H9 (cell line): ENCODE measurements at regions not wholly inside any gene's neighbourhood (a gene's known extent, or its start where the extent isn't known, plus 50 kb on each side); places are given as distances from the start of the nearest gene placed in this dataset.

Experiments
- DNase-seq: peaks from one replicate; pipeline ENCODE4 v3.0.0-alpha.2; 2017
- H2AFZ ChIP-seq: one replicate; pipeline ENCODE4 v1.6.1; 2013; ENCODE audit warnings: mild to moderate bottlenecking, low read length, control low read depth, moderate library complexity
- H2AK5ac ChIP-seq: 2 replicates; pipeline ENCODE4 v1.6.1; 2013; ENCODE audit warnings: low read length, control low read depth, mixed read lengths; ENCODE audit not compliant: insufficient read length
- H2BK120ac ChIP-seq: one replicate; pipeline ENCODE4 v1.6.1; 2013; ENCODE audit warnings: low read depth, mild to moderate bottlenecking, low read length, control low read depth, inconsistent platforms; ENCODE audit not compliant: poor library complexity, severe bottlenecking
- H2BK12ac ChIP-seq: 2 replicates; pipeline ENCODE4 v1.6.1; 2013; ENCODE audit warnings: low read length, control low read depth, mixed read lengths, low read depth; ENCODE audit not compliant: insufficient read length
- H2BK15ac ChIP-seq: 2 replicates; pipeline ENCODE4 v1.6.1; 2013; ENCODE audit warnings: low read depth, low read length, control low read depth
- H2BK20ac ChIP-seq: one replicate; pipeline ENCODE4 v1.6.1; 2013; ENCODE audit warnings: low read depth, mild to moderate bottlenecking, low read length, control low read depth, inconsistent platforms; ENCODE audit not compliant: poor library complexity, severe bottlenecking
- H2BK5ac ChIP-seq: 2 replicates; pipeline ENCODE4 v1.6.1; 2013; ENCODE audit warnings: low read length, control low read depth, mixed read lengths; ENCODE audit not compliant: insufficient read length
- H3K14ac ChIP-seq: 2 replicates; pipeline ENCODE4 v1.6.1; 2013; ENCODE audit warnings: low read length, control low read depth; ENCODE audit not compliant: insufficient read depth
- H3K18ac ChIP-seq: 2 replicates; pipeline ENCODE4 v1.6.1; 2013; ENCODE audit warnings: low read depth, mild to moderate bottlenecking, mixed read lengths, low read length, control low read depth; ENCODE audit not compliant: insufficient read length
- H3K23ac ChIP-seq: 2 replicates; pipeline ENCODE4 v1.6.1; 2013; ENCODE audit warnings: low read length, control low read depth, mixed read lengths, low read depth; ENCODE audit not compliant: insufficient read length
- H3K23me2 ChIP-seq: 2 replicates; pipeline ENCODE4 v1.6.1; 2013; ENCODE audit warnings: low read depth, mild to moderate bottlenecking, mixed read lengths, low read length, control low read depth; ENCODE audit not compliant: insufficient read length, poor library complexity, severe bottlenecking
- H3K27ac ChIP-seq: 2 replicates; pipeline ENCODE4 v1.5.1; 2013; ENCODE audit warnings: low read length, control low read depth, mixed read lengths, low read depth; ENCODE audit not compliant: insufficient read length
- H3K27me3 ChIP-seq: 2 replicates; pipeline ENCODE4 v1.6.1; 2013; ENCODE audit warnings: low read length, control low read depth, inconsistent platforms; ENCODE audit not compliant: insufficient read depth
- H3K4ac ChIP-seq: 2 replicates; pipeline ENCODE4 v1.6.1; 2013; ENCODE audit warnings: low read depth, mild to moderate bottlenecking, control low read depth, inconsistent platforms, low read length, moderate library complexity
- H3K4me1 ChIP-seq: 2 replicates; pipeline ENCODE4 v1.6.1; 2013; ENCODE audit warnings: low read length, control low read depth, inconsistent platforms; ENCODE audit not compliant: insufficient read depth
- H3K4me2 ChIP-seq: 2 replicates; pipeline ENCODE4 v1.6.1; 2013; ENCODE audit warnings: low read length, control low read depth, mixed read lengths; ENCODE audit not compliant: insufficient read length, insufficient read depth
- H3K56ac ChIP-seq: 2 replicates; pipeline ENCODE4 v1.6.1; 2013; ENCODE audit warnings: low read depth, mild to moderate bottlenecking, mixed read lengths, low read length, control low read depth; ENCODE audit not compliant: insufficient read length
- H3K79me1 ChIP-seq: 2 replicates; pipeline ENCODE4 v1.6.1; 2013; ENCODE audit warnings: low read depth, mild to moderate bottlenecking, moderate library complexity, low read length, control low read depth, inconsistent platforms; ENCODE audit not compliant: insufficient read depth, poor library complexity, severe bottlenecking
- H3K79me2 ChIP-seq: 2 replicates; pipeline ENCODE4 v1.6.1; 2013; ENCODE audit warnings: low read length, control low read depth, inconsistent platforms; ENCODE audit not compliant: insufficient read depth
- H3K9ac ChIP-seq: 2 replicates; pipeline ENCODE4 v1.6.1; 2013; ENCODE audit warnings: low read length, control low read depth, mixed read lengths; ENCODE audit not compliant: insufficient read length; ENCODE audit errors: extremely low read depth
- H3K9me3 ChIP-seq: one replicate; pipeline ENCODE4 v1.6.1; 2013; ENCODE audit warnings: low read depth, low read length, inconsistent platforms; ENCODE audit not compliant: control insufficient read depth
- H3T11ph ChIP-seq: one replicate; pipeline ENCODE4 v1.6.1; 2013; ENCODE audit warnings: mild to moderate bottlenecking, low read length, control low read depth, inconsistent platforms
- H4K20me1 ChIP-seq: one replicate; pipeline ENCODE4 v1.6.1; 2013; ENCODE audit not compliant: control insufficient read depth, insufficient read length, insufficient read depth
- H4K5ac ChIP-seq: 2 replicates; pipeline ENCODE4 v1.6.1; 2013; ENCODE audit warnings: low read depth, mild to moderate bottlenecking, mixed read lengths, low read length, control low read depth; ENCODE audit not compliant: insufficient read length
- H4K8ac ChIP-seq: replicated peaks from 2 replicates; pipeline ENCODE4 v1.6.1; 2013; ENCODE audit warnings: low read length, control low read depth, mixed read lengths, low read depth; ENCODE audit not compliant: insufficient read length
- H4K91ac ChIP-seq: 2 replicates; pipeline ENCODE4 v1.6.1; 2013; ENCODE audit warnings: low read depth, mild to moderate bottlenecking, moderate library complexity, mixed read lengths, low read length, control low read depth; ENCODE audit not compliant: insufficient read length
- H3K27ac Mint-ChIP-seq, 3 experiments: 2 replicates in 2 of 3; 3 replicates in 1 of 3; pipeline ENCODE4 v1.8.0; 2020 to 2021; ENCODE audit warnings: mixed read lengths in 3 of 3, mild to moderate bottlenecking in 1 of 3, moderate library complexity in 1 of 3
- H3K27me3 Mint-ChIP-seq: 2 replicates; pipeline ENCODE4 v1.8.0; 2021; ENCODE audit warnings: low read depth, mild to moderate bottlenecking, moderate library complexity, mixed read lengths
- H3K36me3 Mint-ChIP-seq, 3 experiments: 2 replicates in 2 of 3; 3 replicates in 1 of 3; pipeline ENCODE4 v1.8.0; 2020 to 2021; ENCODE audit warnings: low read depth in 3 of 3, mixed read lengths in 3 of 3; ENCODE audit not compliant: insufficient read depth in 1 of 3
- H3K4me1 Mint-ChIP-seq, 2 experiments: 2 replicates each; pipeline ENCODE4 v1.8.0; 2020; ENCODE audit warnings: mixed read lengths in 2 of 2
- H3K4me3 Mint-ChIP-seq, 2 experiments: 2 replicates in 1 of 2; 3 replicates in 1 of 2; pipeline ENCODE4 v1.8.0; 2020 to 2021; ENCODE audit warnings: mild to moderate bottlenecking in 2 of 2, mixed read lengths in 2 of 2, moderate library complexity in 1 of 2
- H3K9me3 Mint-ChIP-seq, 2 experiments: 2 replicates in 1 of 2; 3 replicates in 1 of 2; pipeline ENCODE4 v1.8.0; 2020; ENCODE audit warnings: mild to moderate bottlenecking in 2 of 2, mixed read lengths in 2 of 2, moderate library complexity in 1 of 2
- CTCF ChIP-seq: fragments of 200-600 bp; sonication (generic); conservative IDR thresholded peaks from 3 replicates; pipeline ENCODE4 v1.8.0; 2021; ENCODE audit warnings: antibody characterized with exemption, mild to moderate bottlenecking

DNA sequence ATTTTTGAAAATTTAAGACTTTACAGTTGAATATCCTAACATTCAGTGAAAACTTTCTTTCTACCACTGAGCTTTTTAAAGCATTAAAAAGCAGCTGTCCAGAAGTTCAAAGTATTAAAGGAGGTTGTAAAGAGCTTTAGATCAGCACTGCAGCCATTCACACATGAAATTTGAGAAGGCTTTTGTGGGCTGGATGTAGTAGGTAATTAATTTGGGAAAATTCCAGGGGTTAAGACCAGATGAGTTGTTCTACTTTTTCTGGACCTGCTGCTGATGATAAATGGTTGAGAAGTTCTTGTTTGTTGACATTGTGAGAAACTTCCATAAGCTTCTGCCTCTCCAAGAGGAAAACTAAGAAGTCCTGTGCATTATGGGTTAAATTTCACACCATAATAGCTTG lies 1779.6 kb upstream of the PRR20A start:
- peaks cover 3 to 6% of the 10 kb centered on the region in 2 experiments for H3K4me1 Mint-ChIP-seq
- DNase-seq, result no peak
- no peak overlapping the region for H3T11ph ChIP-seq
- no peaks in the 10 kb centered on the region for H3K79me1 ChIP-seq
- H3K27me3 ChIP-seq, result no peaks in the 10 kb centered on the region
- H3K4me3 Mint-ChIP-seq, result no peak overlapping the region
- no peak overlapping the region for H2BK20ac ChIP-seq
- H4K8ac ChIP-seq, result no peak overlapping the region
- no peak overlapping the region for H3K14ac ChIP-seq
- H3K23me2 ChIP-seq, result no peaks in the 10 kb centered on the region
- no peak overlapping the region for H2AK5ac ChIP-seq
- H3K4me1 ChIP-seq, result no peaks in the 10 kb centered on the region
- no peak overlapping the region for H3K4ac ChIP-seq
- H2AFZ ChIP-seq, result no peak overlapping the region
- H3K9ac ChIP-seq, result no peak overlapping the region
- H3K23ac ChIP-seq, result no peak overlapping the region
- TF ChIP-seq CTCF, result no peak
- no peak overlapping the region for H4K91ac ChIP-seq
- no peak overlapping the region for H2BK120ac ChIP-seq
- H3K27me3 Mint-ChIP-seq, result no peaks in the 10 kb centered on the region
- no peak overlapping the region for H3K56ac ChIP-seq
- H3K4me2 ChIP-seq, result no peak overlapping the region
- no peaks in the 10 kb centered on the region for H4K20me1 ChIP-seq
- H2BK12ac ChIP-seq, result no peak overlapping the region
- no peak overlapping the region for H3K18ac ChIP-seq
- no peak overlapping the region for H4K5ac ChIP-seq
- no peaks in the 10 kb centered on the region for H3K9me3 ChIP-seq
- no peak overlapping the region for H3K27ac ChIP-seq
- H3K9me3 Mint-ChIP-seq, result no peaks in the 10 kb centered on the region
- H3K27ac Mint-ChIP-seq, result no peak overlapping the region
- no peak overlapping the region for H2BK15ac ChIP-seq
- H3K79me2 ChIP-seq, result no peaks in the 10 kb centered on the region
- H2BK5ac ChIP-seq, result no peak overlapping the region
- no peaks in the 10 kb centered on the region for H3K36me3 Mint-ChIP-seq
